ENCODE measurements at regions not wholly inside any gene's neighbourhood (a gene's known extent, or its start where the extent isn't known, plus 50 kb on each side); places are given as distances from the start of the nearest gene placed in this dataset.

- TF ChIP-seq CTCF (IDR thresholded peaks at IDR 0.05; ENCODE audit: insufficient read depth, low read length) (no peak), REST (IDR thresholded peaks at IDR 0.05; ENCODE audit: insufficient replicate concordance, low read depth) (no peak), GABPA (IDR thresholded peaks at IDR 0.05; ENCODE audit: low read depth) (no peak)
Measured at GRCh38 chr2:190802129-190802528, 78.5 kb upstream of the GLS start.

Measured in HL-60 (cell line).